GM21529 (cell line): ENCODE measurements at regions not wholly inside any gene's neighbourhood (a gene's known extent, or its start where the extent isn't known, plus 50 kb on each side); places are given as distances from the start of the nearest gene placed in this dataset.
"Not testable (repeated sequence)": the region's sequence is repeated elsewhere in the genome, so short reads cannot be mapped to it uniquely, and the experiment has no call there.

Experiments
- ATAC-seq: cut with Tn5 transposase; IDR thresholded peaks from one replicate; pipeline ENCODE4 v1.9.1; 2021; ENCODE audit not compliant: unreplicated experiment

DNA sequence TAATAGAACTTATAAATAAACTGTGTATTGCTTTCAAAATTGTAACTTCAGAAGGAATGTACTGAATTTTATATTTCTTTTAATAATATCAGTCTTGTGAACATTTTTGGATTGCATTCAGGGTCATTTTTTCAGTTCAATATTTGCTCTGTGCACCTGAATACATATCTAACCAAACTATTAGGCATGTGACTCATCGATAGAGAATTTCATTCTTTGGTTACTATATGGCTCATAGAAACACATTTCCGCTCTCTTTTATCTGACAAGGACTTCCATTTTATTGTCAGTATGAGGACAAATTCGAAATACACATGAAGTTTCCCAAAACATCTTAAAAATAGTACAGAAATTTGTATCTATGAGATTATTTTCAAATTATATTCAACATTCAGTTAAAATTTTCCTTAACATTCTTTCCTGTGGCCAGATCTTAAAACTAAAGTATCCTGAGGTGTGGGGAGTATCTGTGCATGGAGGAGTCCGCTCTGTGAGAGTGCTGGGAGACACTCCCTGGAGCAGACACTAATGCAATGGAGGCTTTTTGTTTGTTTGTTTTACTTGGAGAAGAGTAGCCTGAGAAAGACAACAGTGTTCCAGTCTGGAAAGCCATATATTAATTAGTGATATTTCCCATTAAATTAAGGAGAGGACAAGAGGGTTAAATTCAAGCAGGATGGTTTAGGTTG is 483.6 kb downstream of the PCDH20 start:
- no peak for ATAC-seq

DNA sequence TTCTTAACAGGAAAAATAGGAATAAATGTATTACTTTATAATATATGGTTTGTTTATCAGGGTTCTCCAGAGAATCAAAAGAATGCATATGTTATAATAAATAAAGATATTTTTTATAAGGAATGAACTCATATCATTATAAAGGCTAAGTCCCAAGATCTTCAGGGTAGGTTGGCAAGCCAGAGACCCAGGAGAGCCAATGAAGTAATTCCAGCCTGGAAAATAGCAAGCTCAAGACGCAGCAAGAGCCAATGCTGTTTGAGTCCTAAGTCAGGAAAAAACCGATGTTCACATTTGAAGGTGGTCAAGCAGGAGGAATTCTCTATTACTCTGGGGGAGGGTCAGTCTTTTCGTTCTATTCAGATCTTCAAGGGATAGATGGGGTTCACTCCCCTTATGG is 490.0 kb downstream of the PCDH20 start:
- no peak for ATAC-seq

DNA sequence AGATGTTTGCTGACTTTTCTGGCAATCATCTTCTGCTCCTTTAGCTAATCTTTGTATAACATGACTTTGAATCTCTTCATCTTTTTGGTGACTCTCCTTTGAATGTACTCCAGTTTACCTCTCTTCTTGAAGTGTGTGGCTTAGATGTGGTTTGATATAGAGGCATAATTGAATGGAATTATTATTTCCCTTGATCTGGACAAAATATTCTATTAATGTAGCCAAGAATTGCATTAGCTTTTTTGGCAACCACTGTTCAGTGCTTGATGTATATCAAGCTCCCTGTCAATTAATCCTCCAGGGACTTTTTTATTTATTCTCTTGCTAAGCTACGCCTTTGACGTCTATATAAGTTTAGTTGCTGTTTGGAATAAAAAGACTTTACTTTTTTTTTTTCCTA is 490.8 kb downstream of the PCDH20 start:
- no peak for ATAC-seq

DNA sequence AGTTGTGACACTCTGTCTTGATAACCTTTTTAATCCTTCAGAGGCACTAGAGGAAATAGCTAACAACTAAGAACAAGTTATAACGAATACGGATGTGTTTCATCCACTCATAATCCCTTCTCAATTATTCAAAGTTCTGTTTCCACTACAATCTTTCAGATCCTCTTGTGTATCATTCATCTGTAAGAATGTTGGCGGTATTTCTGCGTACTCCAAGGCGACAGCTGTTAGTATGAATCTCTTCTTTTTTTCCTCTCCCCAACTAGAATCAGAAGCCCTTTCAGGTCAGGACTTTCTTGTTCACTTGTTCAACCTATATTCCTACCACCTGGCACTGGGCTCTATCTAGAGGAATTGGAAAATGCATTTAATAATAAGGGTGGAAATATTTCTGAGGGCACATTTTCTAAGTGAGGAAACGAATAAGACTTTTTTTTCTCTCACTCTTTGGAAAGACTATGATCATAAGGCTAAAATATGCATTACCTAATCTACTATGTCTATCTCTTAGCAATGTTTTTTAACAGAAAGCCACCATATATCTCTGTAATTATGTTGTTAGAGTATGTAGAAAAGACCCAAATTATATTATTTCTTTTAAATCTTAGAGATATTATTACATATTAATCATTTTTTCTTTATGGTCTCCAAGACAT is 492.9 kb downstream of the PCDH20 start:
- ATAC-seq, result no peak

DNA sequence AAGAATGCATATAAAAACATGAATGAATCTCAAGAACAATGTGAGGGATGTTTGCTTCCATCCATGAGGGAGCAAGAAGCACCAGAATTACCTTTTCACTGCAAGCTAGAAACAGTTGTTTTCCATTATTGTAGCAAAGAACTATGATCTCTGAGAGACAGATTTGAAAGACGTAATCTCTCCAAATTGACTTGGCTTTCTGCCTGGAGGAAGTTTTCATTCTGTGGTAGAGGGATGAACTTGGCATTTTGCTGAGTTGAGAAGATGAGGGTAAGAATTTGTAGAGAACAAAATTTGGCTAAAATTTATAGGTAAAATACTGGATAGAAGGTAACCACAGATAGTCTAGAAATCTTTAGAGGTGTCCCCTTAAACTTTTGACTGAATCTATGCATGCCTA is 496.8 kb downstream of the TDRD3 start:
- ATAC-seq, result no peak

DNA sequence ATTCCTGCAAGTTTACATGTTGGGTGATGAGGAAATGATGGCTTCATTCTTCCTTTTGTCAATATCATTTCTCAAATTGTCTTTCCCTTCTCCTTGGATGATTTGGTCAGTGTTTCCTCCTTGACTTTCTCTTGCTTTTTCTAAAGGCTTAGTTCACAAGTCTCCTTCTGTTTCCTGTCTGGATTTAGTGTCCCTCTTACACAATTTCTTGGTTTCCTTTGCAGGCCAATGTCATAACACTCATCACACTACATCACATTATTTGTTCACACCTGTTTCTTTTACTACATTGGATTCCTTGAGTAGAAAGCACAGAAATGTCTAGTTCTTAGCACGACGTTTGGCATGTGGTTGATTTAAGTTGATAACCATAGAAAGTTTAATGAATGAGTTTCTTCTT is 490.7 kb downstream of the TDRD3 start:
- no peak for ATAC-seq

DNA sequence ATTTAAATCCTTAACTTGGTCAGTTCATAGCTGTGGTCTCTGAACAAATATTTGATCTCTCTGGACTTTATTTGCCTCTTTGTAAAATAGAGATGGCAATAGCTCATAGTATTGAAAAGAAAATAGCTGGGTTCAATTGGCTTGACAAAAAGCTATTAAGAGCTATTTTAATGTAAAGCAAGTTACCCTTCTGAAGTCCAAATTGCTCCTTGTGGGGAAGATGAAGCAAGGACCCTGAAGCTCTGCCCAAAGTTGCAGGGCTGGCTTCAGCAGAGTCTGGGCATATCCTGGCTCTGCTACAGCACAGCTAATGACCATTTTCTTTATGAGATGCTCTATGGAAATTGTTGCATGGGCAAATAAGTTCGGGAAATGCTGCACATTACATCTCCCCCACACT is 484.5 kb downstream of the TDRD3 start:
- no peak for ATAC-seq

DNA sequence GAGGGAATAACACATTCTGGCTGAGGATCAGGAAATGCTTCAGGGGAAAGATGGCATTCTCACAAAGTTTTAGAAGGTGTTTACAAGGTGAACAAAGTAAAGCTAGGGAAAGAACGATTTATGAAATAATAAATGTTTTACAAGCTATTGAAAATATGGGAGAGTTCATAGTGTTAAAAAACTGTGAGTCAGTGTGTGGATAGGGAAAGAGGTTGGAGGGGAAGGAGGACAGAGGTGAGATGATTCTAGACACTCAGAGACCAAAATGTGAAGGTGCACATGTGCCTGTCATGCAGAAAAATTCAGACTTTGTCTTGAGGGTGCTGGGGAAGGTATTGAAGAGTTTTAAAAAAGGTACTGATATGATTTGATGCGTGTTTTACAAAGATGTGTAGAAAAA is 476.1 kb downstream of the TDRD3 start:
- ATAC-seq, result no peak

DNA sequence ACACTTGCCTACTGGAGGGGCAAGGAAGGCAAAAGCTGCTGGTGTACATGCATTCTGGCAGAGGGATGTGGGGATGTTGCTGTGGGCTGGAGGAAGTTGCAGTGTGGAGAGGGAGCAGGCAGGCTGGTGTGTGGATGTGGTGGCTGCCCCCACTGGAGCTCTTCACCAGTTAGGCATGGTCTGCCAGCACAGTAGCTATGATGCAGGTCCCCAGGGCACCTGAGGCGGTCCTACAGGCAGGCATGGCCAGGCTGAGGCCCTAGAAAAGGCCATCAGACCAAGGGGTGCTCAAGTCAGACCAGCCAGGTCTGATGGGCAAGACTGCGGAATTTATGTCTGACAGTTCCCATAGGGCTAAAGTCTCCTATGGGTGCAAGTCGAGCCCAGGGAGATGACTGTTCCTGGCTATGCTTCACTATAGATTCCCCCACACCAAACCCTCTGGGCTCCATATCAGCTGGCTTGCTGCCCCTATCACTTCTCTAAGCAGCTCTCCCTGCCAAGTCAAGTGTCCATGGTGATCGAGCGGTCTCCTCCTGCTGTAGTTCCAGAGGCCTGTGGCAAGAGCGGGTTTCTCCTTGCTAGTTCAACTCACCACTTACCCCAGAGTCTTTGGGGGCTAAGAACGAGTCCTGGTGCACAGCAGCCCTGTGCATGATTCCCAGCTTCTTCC is 473.1 kb downstream of the TDRD3 start:
- ATAC-seq, result no peak

DNA sequence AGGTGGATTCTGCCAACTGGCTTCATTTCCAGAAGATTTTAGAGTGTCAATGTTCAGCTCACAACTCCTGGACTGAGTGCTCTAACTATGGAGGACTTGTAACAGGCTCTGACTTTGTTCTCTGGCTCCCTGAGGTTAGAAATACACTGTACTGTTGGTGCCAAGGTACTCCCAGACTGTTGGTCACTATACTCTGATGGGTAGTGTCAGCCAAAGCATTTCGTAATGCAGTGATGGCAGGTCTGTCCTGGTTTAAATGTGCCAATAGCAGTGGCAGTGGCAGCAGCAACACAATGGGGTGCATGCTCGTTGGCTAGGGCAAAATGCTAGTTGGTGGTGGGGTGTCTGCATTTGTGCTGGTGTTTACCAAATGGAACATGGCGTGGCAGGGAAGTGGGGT is 472.2 kb downstream of the TDRD3 start:
- no peak for ATAC-seq

DNA sequence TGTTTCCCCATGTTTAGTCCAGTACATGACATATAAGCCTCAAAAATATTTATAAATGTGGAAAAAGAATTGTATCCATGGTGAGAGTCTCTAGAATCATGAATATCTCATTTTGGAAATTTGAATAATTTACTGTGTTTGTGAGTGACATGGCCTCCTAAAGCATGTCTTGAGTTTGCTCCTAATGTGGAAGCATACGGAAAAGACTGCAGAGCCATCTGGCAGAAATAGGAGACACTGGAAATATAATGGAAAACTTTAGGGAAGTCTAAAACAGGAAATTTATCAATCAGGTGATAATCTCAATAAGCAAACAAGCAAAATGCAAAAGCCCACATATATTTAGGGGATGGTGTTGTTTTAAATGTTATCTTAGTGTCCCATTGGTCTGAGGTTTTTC is 465.0 kb downstream of the TDRD3 start:
- no peak for ATAC-seq

DNA sequence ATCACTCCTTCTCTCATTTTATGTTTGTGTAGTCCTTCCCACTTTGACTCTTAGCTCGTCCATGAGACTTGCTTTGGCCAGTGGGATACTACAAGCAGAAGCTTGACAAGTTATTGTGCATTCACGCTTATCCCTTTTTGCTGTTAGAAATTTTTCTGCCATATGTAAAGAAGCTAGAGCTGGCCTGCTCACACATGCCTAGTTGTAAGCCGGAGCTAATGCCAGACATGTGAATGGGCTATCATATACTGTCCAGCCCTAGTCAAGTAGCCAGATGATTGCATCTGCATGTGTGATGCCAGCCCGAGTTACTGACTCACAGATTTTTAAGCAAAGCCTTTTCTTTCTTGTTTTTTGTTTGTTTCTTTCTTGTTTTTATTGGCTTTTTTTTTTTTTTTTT is 460.7 kb downstream of the TDRD3 start:
- no peak for ATAC-seq

DNA sequence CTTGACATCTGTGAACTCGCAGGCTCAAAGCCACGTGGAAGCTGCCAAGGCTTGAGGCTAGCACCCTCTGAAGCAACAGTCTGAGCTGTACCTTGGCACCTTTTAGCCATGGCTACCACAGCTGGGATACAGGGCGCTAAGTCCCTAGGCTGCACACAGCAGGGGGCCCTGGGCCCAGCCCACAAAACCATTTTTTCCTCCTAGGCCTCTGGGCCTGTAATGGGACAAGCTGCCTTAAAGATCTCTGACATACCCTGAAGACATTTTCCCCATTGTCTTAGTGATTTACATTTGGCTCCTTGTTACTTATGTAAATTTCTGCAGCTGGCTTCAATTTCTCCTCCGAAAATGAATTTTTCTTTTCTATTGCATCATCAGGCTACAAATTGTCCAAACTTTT is 455.9 kb downstream of the TDRD3 start:
- no peak for ATAC-seq

DNA sequence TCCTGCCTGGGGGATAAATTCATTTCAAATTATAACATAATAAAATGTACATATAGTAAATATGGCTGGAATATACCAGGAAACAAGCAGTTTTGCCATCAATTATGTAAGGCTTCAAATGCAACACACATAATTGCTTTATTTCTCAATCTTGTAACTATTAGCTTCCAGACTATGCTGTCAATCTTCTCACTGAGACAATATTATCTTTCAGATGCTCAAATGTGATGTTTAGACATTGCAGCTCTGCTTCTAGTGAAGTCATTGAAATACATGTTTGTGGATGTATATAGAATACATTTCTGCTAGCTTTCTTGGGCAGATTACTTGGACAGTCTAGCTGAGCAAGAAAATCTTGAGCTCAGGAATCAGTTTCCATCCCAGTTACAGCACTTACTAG is 454.4 kb downstream of the TDRD3 start:
- no peak for ATAC-seq

DNA sequence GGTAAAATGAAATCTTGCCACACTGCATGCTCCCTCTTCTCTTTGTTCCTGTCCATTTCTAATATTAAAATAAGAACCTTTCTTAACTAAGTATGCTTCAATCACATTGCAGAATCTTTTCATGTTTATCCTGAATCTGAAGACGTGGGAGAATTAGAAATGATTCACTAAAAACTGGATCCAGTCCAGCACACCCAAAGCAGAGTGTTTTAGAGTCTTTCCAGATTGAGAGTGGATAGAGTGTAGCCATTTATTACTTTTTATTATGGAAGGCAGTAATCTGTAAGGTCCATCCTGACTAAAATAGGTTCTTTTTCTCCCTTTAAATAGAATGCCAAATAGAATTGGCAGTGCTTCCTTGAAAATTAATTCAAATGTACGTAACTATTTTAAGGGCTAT is 453.5 kb downstream of the TDRD3 start:
- ATAC-seq, result no peak

DNA sequence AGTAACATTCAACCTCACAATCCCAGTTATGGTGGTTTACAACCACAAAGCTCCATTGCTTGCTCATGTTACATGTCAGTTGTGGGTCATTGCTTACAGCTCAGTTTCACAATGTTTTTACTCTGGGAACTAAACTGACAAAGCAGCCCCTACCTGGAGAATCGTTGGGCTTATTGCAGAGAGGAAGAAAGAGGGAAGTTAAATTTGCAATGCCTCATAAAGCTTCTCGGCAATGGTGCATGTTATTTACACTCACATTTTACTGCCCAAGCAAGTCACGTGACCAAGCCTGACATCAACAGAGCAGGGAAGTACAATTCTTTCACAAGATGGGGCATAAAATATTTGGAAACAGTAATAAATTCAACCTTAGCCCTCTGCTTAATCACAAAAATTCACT is 441.6 kb downstream of the TDRD3 start:
- no peak for ATAC-seq

DNA sequence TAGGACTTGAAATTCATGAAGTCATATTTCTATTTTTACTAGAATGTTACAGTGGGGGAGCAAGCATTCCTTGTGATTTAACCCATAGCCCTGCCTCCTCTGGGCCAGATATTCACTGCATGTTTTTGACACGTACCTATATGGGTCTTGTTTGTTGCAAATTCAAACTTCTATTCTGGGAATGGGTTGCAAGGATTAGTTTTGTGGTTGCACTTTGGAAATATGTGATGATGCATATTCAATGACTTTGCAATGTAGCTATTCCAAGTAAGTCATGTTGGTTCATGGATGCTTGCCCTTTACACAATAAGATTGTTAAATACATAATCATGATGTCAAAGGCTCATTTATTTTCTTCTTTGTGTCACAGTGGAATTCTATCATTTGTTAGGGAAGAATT is 440.8 kb downstream of the TDRD3 start:
- ATAC-seq, result no peak

DNA sequence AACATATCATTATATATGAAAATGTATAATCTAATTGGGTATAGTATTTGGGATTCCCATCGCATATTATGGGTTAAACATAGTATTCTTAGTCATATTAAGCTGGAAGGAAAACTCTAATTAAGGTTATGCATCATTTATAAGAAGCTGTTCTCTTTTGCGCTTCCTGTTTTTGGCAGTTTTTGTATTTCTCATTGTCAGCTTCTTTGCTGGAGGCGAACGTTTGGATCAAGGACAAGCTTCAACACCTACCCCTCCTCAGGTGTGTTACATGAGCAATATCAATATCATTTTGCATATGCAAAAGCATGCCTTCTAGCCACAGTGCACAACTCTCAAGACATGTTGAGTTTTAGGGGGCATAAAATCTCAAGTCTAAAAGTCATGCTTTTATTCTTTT is 439.8 kb downstream of the TDRD3 start:
- no peak for ATAC-seq

DNA sequence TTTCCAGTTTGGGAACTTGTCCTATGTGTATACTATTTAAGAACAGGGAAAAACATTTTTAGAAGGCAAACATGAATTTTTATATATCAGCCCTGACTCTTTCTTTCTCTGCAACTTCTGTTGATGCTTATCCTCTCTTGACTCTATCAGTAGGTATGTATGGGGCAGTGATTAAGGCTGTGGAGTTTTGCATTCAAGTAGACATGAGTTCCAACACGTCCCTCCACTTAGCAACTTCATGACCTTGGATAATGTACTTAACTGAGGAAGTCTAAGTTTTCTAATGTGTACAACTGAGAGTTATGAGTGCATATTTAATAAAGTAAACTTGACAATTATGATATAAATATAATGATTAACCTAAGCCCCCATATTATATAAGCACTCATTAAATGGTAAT is 414.6 kb downstream of the TDRD3 start:
- ATAC-seq, result no peak

DNA sequence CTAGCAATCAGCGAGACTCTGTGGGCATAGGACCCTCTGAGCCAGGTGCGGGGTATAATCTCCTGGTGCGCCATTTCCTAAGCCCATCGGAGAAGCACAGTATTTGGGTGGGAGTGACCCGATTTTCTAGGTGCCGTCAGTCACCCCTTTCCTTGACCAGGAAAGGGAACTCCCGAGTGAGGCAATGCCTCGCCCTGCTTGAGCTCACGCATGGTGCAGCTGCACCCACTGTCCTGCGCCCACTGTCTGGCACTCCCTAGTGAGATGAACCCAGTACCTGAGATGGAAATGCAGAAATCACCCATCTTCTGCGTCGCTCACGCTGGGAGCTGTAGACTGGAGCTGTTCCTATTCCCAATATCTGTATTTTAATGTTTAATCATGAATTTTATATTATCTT is 408.6 kb downstream of the TDRD3 start:
- ATAC-seq, result not testable (repeated sequence)

DNA sequence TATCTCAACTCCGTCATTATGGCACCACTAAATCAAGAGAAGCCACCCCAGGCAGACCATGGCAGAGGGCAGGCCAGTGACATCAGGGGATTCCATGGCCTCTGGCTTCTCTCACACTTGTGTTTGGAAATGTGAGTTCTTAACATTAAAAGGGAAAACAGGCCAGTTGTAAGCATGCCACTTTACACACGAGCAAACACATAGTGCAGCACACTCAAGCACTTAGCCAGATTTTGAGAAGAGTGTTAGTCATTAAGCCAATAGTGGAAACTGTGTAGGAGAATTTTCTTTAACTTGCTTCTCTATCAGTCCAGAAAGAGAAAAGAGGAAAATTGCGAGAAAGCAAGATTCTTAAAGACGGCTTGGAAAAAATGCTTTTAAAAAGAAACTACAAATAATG is 401.5 kb downstream of the TDRD3 start:
- no peak for ATAC-seq

DNA sequence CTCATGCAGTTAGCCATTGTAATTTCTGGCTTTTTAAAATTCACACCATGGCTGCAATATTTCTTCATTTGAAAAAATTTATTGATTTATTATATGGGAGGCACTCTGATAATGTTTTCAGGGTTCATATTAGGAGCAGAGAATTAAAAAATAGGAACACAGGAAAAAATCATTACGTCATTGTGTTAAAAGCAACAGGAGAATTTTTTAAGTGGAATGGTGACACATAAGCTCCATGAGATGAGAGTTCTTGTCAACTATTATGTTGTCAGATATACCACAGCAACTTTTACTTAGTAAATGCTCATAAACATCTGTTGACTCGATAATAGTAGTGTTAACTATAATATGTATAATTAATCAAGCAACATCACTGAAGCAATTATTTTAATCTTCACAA is 400.1 kb downstream of the TDRD3 start:
- ATAC-seq, result no peak

DNA sequence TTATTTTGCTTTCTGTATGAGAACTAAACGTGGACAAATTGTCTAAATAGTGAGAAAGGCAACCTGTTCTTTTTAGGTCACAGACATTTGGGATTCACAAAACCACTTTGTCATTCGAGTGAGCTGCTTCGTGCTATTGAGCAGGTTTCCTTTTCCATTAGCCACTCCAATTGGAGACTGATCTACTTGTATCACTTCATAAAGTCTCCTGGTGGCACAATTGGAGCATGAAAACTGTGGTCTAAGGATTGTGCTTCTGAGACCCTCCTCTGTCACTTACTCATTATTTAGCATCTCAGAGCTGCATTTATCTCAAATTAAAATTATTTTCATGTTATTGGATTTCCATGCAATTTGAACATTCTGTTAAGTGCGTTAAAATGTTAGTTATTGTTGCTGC is 397.7 kb downstream of the TDRD3 start:
- no peak for ATAC-seq
